Smooth muscle cell (in vitro differentiated cells): ENCODE measurements at regions not wholly inside any gene's neighbourhood (a gene's known extent, or its start where the extent isn't known, plus 50 kb on each side); places are given as distances from the start of the nearest gene placed in this dataset.

ENCODE experiments used
- DNase-seq: peaks from one replicate; lab custom pipeline; 2025; ENCODE audit not compliant: unreplicated experiment; lab: John Stamatoyannopoulos, UW
- H2AFZ ChIP-seq: fragments of 200-600 bp; sonication (generic); 2 replicates; pipeline ENCODE4 v1.6.0; 2016; ENCODE audit warnings: antibody characterized with exemption, low read depth, mild to moderate bottlenecking
- H3F3A ChIP-seq: fragments of 200-600 bp; sonication (generic); 2 replicates; pipeline ENCODE4 v1.6.0; 2017; ENCODE audit warnings: antibody characterized with exemption, low read depth
- H3K27ac ChIP-seq: fragments of 200-600 bp; sonication (generic); 2 replicates; pipeline ENCODE4 v1.5.1; 2016; ENCODE audit warnings: low read depth, mild to moderate bottlenecking
- H3K27me3 ChIP-seq: fragments of 200-600 bp; sonication (generic); 2 replicates; pipeline ENCODE4 v1.6.1; 2016; ENCODE audit warnings: low read depth, mild to moderate bottlenecking
- H3K36me3 ChIP-seq: fragments of 200-600 bp; sonication (generic); 2 replicates; pipeline ENCODE4 v1.5.1; 2016; ENCODE audit warnings: low read depth
- H3K4me1 ChIP-seq: fragments of 200-600 bp; sonication (generic); 2 replicates; pipeline ENCODE4 v1.5.1; 2016; ENCODE audit warnings: low read depth
- H3K4me2 ChIP-seq: fragments of 200-600 bp; sonication (generic); 2 replicates; pipeline ENCODE4 v1.6.0; 2016; ENCODE audit warnings: mild to moderate bottlenecking
- H3K4me3 ChIP-seq: fragments of 200-600 bp; sonication (generic); 2 replicates; pipeline ENCODE4 v1.5.1; 2016; ENCODE audit warnings: mild to moderate bottlenecking
- H3K79me2 ChIP-seq: fragments of 200-600 bp; sonication (generic); 2 replicates; pipeline ENCODE4 v1.6.0; 2016; ENCODE audit warnings: low read depth, mild to moderate bottlenecking
- H3K9ac ChIP-seq: fragments of 200-600 bp; sonication (generic); 2 replicates; pipeline ENCODE4 v1.6.0; 2016; ENCODE audit warnings: low read depth
- H3K9me3 ChIP-seq: fragments of 200-600 bp; sonication (generic); replicated peaks from 2 replicates; pipeline ENCODE4 v1.5.1; 2016; ENCODE audit warnings: low read depth
- H4K20me1 ChIP-seq: fragments of 200-600 bp; sonication (generic); 2 replicates; pipeline ENCODE4 v1.6.0; 2016; ENCODE audit warnings: low read depth
- WGBS: methylation state at CpG from one replicate; pipeline ENCODE4 v1.1.7; 2016; ENCODE audit warnings: low lambda C conversion rate; 5-methylcytosine and 5-hydroxymethylcytosine counted together
- TF ChIP-seq, protein P1 (sequence below): fragments of 200-600 bp; sonication (generic); IDR thresholded peaks from 2 replicates; pipeline ENCODE4 v1.5.1; 2017; ENCODE audit warnings: borderline replicate concordance, mild to moderate bottlenecking, antibody characterized with exemption; ENCODE audit not compliant: insufficient read depth, poor library complexity, severe bottlenecking

DNA sequence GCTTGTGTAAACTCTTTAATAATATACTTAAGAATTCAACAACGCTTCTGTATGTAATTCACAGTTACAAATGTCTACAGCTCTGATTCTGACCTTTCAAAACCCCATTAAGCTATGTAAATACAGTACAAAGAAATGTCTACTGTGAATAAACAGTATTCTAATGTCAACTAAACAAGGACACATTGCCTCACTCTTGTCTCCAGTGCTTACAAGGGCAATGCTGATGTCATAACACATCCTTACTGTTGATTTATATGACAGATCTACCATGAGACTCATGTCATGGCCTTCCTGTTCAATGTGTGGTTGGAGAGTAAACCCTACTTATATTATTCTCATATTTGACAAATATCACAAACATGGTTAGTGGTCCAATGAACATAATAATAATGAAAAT lies 256.1 kb upstream of the ADGRL3 start:
- Histone ChIP-seq H3K9me3 (no peaks in the 10 kb centered on the region), H3K9ac (no peak overlapping the region), H3K4me1 (no peaks in the 10 kb centered on the region), H2AFZ (no peak overlapping the region), H3K27me3 (no peaks in the 10 kb centered on the region), H3K27ac (no peak overlapping the region), H3K4me3 (no peak overlapping the region), H3K79me2 (no peaks in the 10 kb centered on the region), H3K36me3 (no peaks in the 10 kb centered on the region), H3F3A (no peaks in the 10 kb centered on the region), H3K4me2 (no peak overlapping the region), H4K20me1 (no peaks in the 10 kb centered on the region)
- TF ChIP-seq, protein P1, sequence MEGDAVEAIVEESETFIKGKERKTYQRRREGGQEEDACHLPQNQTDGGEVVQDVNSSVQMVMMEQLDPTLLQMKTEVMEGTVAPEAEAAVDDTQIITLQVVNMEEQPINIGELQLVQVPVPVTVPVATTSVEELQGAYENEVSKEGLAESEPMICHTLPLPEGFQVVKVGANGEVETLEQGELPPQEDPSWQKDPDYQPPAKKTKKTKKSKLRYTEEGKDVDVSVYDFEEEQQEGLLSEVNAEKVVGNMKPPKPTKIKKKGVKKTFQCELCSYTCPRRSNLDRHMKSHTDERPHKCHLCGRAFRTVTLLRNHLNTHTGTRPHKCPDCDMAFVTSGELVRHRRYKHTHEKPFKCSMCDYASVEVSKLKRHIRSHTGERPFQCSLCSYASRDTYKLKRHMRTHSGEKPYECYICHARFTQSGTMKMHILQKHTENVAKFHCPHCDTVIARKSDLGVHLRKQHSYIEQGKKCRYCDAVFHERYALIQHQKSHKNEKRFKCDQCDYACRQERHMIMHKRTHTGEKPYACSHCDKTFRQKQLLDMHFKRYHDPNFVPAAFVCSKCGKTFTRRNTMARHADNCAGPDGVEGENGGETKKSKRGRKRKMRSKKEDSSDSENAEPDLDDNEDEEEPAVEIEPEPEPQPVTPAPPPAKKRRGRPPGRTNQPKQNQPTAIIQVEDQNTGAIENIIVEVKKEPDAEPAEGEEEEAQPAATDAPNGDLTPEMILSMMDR, result no peak
- DNase-seq, result no peak
- WGBS, result 82% methylated on average over 1 of the region's 1 CpG

DNA sequence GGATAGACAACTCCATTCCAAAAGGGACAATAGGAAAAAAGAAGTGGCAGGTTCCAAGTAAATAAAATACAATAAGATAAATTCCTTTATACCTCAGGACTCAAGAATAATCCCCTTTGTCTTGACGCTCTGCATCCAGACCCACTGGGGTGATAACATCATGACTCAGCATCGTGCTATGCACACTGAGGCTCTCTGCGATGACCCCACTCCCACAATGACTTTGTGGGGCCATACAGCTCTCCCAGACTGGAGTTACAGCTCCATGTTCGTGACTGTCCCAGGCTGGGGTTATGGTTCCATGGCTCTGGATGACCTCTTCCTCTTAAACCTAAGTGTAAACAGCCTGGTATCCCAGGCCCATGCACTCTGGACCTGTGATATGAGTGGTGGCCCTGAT lies 254.5 kb upstream of the ADGRL3 start:
- WGBS, result 70% methylated on average over 4 of the region's 4 CpGs
- Histone ChIP-seq H3K9ac (no peak overlapping the region), H3K4me3 (no peak overlapping the region), H3K9me3 (no peaks in the 10 kb centered on the region), H3K4me1 (no peaks in the 10 kb centered on the region), H3K79me2 (no peaks in the 10 kb centered on the region), H3F3A (no peaks in the 10 kb centered on the region), H3K27me3 (no peaks in the 10 kb centered on the region), H4K20me1 (no peaks in the 10 kb centered on the region), H3K4me2 (no peak overlapping the region), H2AFZ (no peak overlapping the region), H3K27ac (no peak overlapping the region), H3K36me3 (no peaks in the 10 kb centered on the region)
- no peak for DNase-seq
- TF ChIP-seq, protein P1, result no peak

DNA sequence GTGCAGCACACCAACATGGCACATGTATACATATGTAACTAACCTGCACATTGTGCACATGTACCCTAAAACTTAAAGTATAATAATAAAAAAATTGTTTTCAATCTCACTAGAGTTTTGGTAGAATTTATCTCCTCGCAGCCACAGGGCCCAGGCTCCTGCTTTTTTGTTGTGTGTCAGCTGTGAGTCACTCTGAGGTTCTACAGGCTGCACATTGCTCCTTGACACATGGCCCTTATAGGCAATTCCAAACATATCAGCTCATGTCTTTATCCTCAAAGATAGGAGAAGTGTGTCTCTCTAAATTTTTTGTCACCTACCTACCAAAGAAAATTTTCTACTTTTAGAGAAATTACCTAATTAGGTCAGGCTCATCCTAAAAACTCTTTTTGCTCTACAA lies 252.1 kb upstream of the ADGRL3 start:
- no peaks in the 10 kb centered on the region for H3K36me3 ChIP-seq
- H3K4me3 ChIP-seq, result no peak overlapping the region
- no peak for DNase-seq
- no peaks in the 10 kb centered on the region for H3K27me3 ChIP-seq
- H3F3A ChIP-seq, result no peaks in the 10 kb centered on the region
- TF ChIP-seq, protein P1, result no peak
- no peaks in the 10 kb centered on the region for H3K9me3 ChIP-seq
- H3K9ac ChIP-seq, result no peak overlapping the region
- no peaks in the 10 kb centered on the region for H3K79me2 ChIP-seq
- H3K27ac ChIP-seq, result peak overlapping the region; percentile 45
- H3K4me2 ChIP-seq, result peak overlapping the region; percentile 38
- H4K20me1 ChIP-seq, result no peaks in the 10 kb centered on the region
- H2AFZ ChIP-seq, result no peak overlapping the region
- WGBS, result 11% methylated on average over 1 of the region's 1 CpG
- H3K4me1 ChIP-seq, result no peaks in the 10 kb centered on the region

DNA sequence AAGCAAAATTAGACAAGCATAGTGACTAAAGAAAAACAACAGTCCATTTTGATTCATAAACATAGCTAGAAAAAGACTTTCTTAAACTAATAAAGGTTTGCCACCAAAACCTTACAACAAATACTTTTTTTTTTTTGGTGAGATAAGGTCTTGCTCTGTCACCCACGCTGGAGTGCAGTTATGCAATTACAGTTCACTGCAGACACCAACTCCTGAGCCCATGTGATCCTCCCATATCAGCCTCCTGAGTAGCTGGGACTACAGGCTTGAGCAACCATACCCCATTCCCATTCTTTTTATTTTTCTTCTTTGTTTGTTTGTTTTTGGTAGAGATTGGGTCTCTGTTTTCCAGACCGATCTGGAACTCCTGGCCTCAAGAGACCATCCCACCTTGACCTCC lies 247.2 kb upstream of the ADGRL3 start:
- Histone ChIP-seq H3K4me2 (no peak overlapping the region), H3K27me3 (no peaks in the 10 kb centered on the region), H3K4me3 (no peak overlapping the region), H3K27ac (no peak overlapping the region), H3K9ac (no peak overlapping the region), H3F3A (no peaks in the 10 kb centered on the region), H2AFZ (no peak overlapping the region), H3K9me3 (no peaks in the 10 kb centered on the region), H3K36me3 (no peaks in the 10 kb centered on the region), H3K4me1 (no peaks in the 10 kb centered on the region), H3K79me2 (no peaks in the 10 kb centered on the region), H4K20me1 (no peaks in the 10 kb centered on the region)
- TF ChIP-seq, protein P1, result no peak
- DNase-seq, result no peak
- 52% methylated on average over 2 of the region's 2 CpGs for WGBS
